WTC11 (cell line): ENCODE measurements at regions not wholly inside any gene's neighbourhood (a gene's known extent, or its start where the extent isn't known, plus 50 kb on each side); places are given as distances from the start of the nearest gene placed in this dataset.
"Not testable (repeated sequence)": the region's sequence is repeated elsewhere in the genome, so short reads cannot be mapped to it uniquely, and the experiment has no call there.

ENCODE experiments used
- ELF4 ChIP-seq: sonication (generic); formaldehyde crosslinking; IDR thresholded peaks from 2 replicates; pipeline ENCODE4 v1.8.1; 2022; ENCODE audit warnings: low read depth, mild to moderate bottlenecking, moderate library complexity, missing genetic modification reagents
- JUN ChIP-seq: sonication (generic); formaldehyde crosslinking; IDR thresholded peaks from 2 replicates; pipeline ENCODE4 v1.8.0; 2023; ENCODE audit warnings: mild to moderate bottlenecking, missing genetic modification reagents
- OVOL2 ChIP-seq: fragments of 250-450 bp; sonication (Bioruptor Pico); IDR thresholded peaks from 2 replicates; pipeline ENCODE4 v1.9.0; 2021; ENCODE audit warnings: mild to moderate bottlenecking, borderline replicate concordance
- SMAD3 ChIP-seq: sonication (generic); formaldehyde crosslinking; IDR thresholded peaks from 2 replicates; pipeline ENCODE4 v1.8.0; 2022; ENCODE audit warnings: missing genetic modification reagents, mild to moderate bottlenecking, borderline replicate concordance
- ZNF121 ChIP-seq: sonication (generic); formaldehyde crosslinking; IDR thresholded peaks from 2 replicates; pipeline ENCODE4 v1.8.0; 2023; ENCODE audit warnings: missing genetic modification reagents
- ZNF671 ChIP-seq: fragments of 250-450 bp; sonication (Bioruptor Pico); IDR thresholded peaks from 2 replicates; pipeline ENCODE4 v1.8.0; 2021; ENCODE audit warnings: mild to moderate bottlenecking
- TF ChIP-seq, protein P1 (sequence below): fragments of 200-600 bp; IDR thresholded peaks from 2 replicates; pipeline ENCODE4 v1.8.0; 2022; ENCODE audit warnings: antibody characterized with exemption
- TF ChIP-seq, protein P2 (sequence below): sonication (generic); formaldehyde crosslinking; IDR thresholded peaks from 2 replicates; pipeline ENCODE4 v1.8.0; 2023; ENCODE audit warnings: missing genetic modification reagents, mild to moderate bottlenecking, borderline replicate concordance
- TF ChIP-seq, protein P3 (sequence below): sonication (generic); formaldehyde crosslinking; conservative IDR thresholded peaks from 2 replicates; pipeline ENCODE4 v1.8.1; 2022; ENCODE audit warnings: mild to moderate bottlenecking, missing genetic modification reagents

DNA sequence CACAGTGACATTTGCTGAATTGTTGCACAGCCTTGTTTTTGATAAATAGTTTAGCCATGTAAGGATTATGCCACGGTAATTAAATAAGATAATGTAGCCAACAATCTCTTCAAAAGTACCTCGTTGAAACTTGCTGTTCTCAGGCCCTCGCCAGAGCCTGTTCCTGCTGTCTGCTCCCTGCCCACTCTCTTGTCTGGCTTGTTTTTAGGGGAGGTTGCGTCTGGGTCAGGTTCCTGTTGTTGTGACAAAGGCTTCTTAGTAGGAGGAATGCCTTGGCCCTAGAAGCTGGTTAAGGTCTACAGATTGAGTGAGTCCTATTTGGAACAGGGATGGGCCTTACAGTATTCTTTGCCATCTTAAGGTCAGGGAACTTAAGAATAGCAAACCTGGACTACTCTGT lies 294.0 kb upstream of the NOTCH2NLA start:
- TF ChIP-seq, protein P1, sequence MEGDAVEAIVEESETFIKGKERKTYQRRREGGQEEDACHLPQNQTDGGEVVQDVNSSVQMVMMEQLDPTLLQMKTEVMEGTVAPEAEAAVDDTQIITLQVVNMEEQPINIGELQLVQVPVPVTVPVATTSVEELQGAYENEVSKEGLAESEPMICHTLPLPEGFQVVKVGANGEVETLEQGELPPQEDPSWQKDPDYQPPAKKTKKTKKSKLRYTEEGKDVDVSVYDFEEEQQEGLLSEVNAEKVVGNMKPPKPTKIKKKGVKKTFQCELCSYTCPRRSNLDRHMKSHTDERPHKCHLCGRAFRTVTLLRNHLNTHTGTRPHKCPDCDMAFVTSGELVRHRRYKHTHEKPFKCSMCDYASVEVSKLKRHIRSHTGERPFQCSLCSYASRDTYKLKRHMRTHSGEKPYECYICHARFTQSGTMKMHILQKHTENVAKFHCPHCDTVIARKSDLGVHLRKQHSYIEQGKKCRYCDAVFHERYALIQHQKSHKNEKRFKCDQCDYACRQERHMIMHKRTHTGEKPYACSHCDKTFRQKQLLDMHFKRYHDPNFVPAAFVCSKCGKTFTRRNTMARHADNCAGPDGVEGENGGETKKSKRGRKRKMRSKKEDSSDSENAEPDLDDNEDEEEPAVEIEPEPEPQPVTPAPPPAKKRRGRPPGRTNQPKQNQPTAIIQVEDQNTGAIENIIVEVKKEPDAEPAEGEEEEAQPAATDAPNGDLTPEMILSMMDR, result not testable (repeated sequence)
- TF ChIP-seq, protein P2, sequence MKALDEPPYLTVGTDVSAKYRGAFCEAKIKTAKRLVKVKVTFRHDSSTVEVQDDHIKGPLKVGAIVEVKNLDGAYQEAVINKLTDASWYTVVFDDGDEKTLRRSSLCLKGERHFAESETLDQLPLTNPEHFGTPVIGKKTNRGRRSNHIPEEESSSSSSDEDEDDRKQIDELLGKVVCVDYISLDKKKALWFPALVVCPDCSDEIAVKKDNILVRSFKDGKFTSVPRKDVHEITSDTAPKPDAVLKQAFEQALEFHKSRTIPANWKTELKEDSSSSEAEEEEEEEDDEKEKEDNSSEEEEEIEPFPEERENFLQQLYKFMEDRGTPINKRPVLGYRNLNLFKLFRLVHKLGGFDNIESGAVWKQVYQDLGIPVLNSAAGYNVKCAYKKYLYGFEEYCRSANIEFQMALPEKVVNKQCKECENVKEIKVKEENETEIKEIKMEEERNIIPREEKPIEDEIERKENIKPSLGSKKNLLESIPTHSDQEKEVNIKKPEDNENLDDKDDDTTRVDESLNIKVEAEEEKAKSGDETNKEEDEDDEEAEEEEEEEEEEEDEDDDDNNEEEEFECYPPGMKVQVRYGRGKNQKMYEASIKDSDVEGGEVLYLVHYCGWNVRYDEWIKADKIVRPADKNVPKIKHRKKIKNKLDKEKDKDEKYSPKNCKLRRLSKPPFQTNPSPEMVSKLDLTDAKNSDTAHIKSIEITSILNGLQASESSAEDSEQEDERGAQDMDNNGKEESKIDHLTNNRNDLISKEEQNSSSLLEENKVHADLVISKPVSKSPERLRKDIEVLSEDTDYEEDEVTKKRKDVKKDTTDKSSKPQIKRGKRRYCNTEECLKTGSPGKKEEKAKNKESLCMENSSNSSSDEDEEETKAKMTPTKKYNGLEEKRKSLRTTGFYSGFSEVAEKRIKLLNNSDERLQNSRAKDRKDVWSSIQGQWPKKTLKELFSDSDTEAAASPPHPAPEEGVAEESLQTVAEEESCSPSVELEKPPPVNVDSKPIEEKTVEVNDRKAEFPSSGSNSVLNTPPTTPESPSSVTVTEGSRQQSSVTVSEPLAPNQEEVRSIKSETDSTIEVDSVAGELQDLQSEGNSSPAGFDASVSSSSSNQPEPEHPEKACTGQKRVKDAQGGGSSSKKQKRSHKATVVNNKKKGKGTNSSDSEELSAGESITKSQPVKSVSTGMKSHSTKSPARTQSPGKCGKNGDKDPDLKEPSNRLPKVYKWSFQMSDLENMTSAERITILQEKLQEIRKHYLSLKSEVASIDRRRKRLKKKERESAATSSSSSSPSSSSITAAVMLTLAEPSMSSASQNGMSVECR (CRISPR knock-in tag), result not testable (repeated sequence)
- not testable (repeated sequence) for TF ChIP-seq ZNF671 (CRISPR knock-in tag); JUN (CRISPR knock-in tag); SMAD3 (CRISPR knock-in tag); ZNF121 (CRISPR knock-in tag); ELF4; OVOL2 (CRISPR knock-in tag)
- TF ChIP-seq, protein P3, sequence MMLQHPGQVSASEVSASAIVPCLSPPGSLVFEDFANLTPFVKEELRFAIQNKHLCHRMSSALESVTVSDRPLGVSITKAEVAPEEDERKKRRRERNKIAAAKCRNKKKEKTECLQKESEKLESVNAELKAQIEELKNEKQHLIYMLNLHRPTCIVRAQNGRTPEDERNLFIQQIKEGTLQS (CRISPR knock-in tag), result not testable (repeated sequence)
